ENCODE measurements at regions not wholly inside any gene's neighbourhood (a gene's known extent, or its start where the extent isn't known, plus 50 kb on each side); places are given as distances from the start of the nearest gene placed in this dataset.

- in situ Hi-C loops (cut with MboI; ENCODE audit: low sequenced_read_pairs), result loop anchor here (25.0 kb wide), 1 partner anchor 303 kb away; no protein-coding TSS in a partner anchor
Observed at GRCh38 chr2:134109246-134109645, 144.6 kb upstream of the MGAT5 start.

GRCh38 chr2:134109725-134110124, 144.1 kb upstream of the MGAT5 start:
- in situ Hi-C loops (cut with MboI; ENCODE audit: low sequenced_read_pairs), result loop anchor here (25.0 kb wide), 1 partner anchor 303 kb away; no protein-coding TSS in a partner anchor

GRCh38 chr2:134110532-134110931, 143.3 kb upstream of the MGAT5 start:
- in situ Hi-C loops (cut with MboI; ENCODE audit: low sequenced_read_pairs), result loop anchor here (25.0 kb wide), 1 partner anchor 302 kb away; no protein-coding TSS in a partner anchor

- in situ Hi-C loops (cut with MboI; ENCODE audit: low sequenced_read_pairs), result loop anchor here (25.0 kb wide), 1 partner anchor 295 kb away; no protein-coding TSS in a partner anchor
Observed at GRCh38 chr2:134117676-134118075, 136.2 kb upstream of the MGAT5 start.

GRCh38 chr2:134118279-134119116, 135.4 kb upstream of the MGAT5 start:
- in situ Hi-C loops (cut with MboI; ENCODE audit: low sequenced_read_pairs), result loop anchor here (25.0 kb wide), 1 partner anchor 294 kb away; no protein-coding TSS in a partner anchor

GRCh38 chr2:134119117-134119712, 134.7 kb upstream of the MGAT5 start:
- in situ Hi-C loops (cut with MboI; ENCODE audit: low sequenced_read_pairs), result loop anchor here (25.0 kb wide), 1 partner anchor 293 kb away; no protein-coding TSS in a partner anchor

GRCh38 chr2:134119713-134120405, 134.0 kb upstream of the MGAT5 start:
- in situ Hi-C loops (cut with MboI; ENCODE audit: low sequenced_read_pairs), result loop anchor here (25.0 kb wide), 1 partner anchor 292 kb away; no protein-coding TSS in a partner anchor

- in situ Hi-C loops (cut with MboI; ENCODE audit: low sequenced_read_pairs), result loop anchor here (25.0 kb wide), 1 partner anchor 292 kb away; no protein-coding TSS in a partner anchor
Observed at GRCh38 chr2:134120406-134120732, 133.5 kb upstream of the MGAT5 start.

GRCh38 chr2:134120733-134121630, 132.9 kb upstream of the MGAT5 start:
- in situ Hi-C loops (cut with MboI; ENCODE audit: low sequenced_read_pairs), result loop anchor here (25.0 kb wide), 1 partner anchor 291 kb away; no protein-coding TSS in a partner anchor

- in situ Hi-C loops (cut with MboI; ENCODE audit: low sequenced_read_pairs), result loop anchor here (25.0 kb wide), 1 partner anchor 290 kb away; no protein-coding TSS in a partner anchor
Observed at GRCh38 chr2:134122610-134123009, 131.3 kb upstream of the MGAT5 start.

GRCh38 chr2:134123332-134123731, 130.5 kb upstream of the MGAT5 start:
- in situ Hi-C loops (cut with MboI; ENCODE audit: low sequenced_read_pairs), result loop anchor here (25.0 kb wide), 1 partner anchor 289 kb away; no protein-coding TSS in a partner anchor

GRCh38 chr2:134124047-134124753, 129.7 kb upstream of the MGAT5 start:
- in situ Hi-C loops (cut with MboI; ENCODE audit: low sequenced_read_pairs), result loop anchor here (25.0 kb wide), 1 partner anchor 288 kb away; no protein-coding TSS in a partner anchor

GRCh38 chr2:134127496-134127895, 126.4 kb upstream of the MGAT5 start:
- in situ Hi-C loops (cut with MboI; ENCODE audit: low sequenced_read_pairs), result no loop called here

GRCh38 chr2:134128746-134129145, 125.1 kb upstream of the MGAT5 start:
- in situ Hi-C loops (cut with MboI; ENCODE audit: low sequenced_read_pairs), result no loop called here

- in situ Hi-C loops (cut with MboI; ENCODE audit: low sequenced_read_pairs), result no loop called here
Observed at GRCh38 chr2:134129900-134130537, 123.9 kb upstream of the MGAT5 start.

GRCh38 chr2:134131681-134132489, 122.0 kb upstream of the MGAT5 start:
- in situ Hi-C loops (cut with MboI; ENCODE audit: low sequenced_read_pairs), result no loop called here

GRCh38 chr2:134132490-134132857, 121.4 kb upstream of the MGAT5 start:
- in situ Hi-C loops (cut with MboI; ENCODE audit: low sequenced_read_pairs), result no loop called here

All from HL-60/S4 treated with retinoic acid at 250 ng/mL for 4 days and 3 days (cell line).